Panc1 (cell line): ENCODE measurements at regions not wholly inside any gene's neighbourhood (a gene's known extent, or its start where the extent isn't known, plus 50 kb on each side); places are given as distances from the start of the nearest gene placed in this dataset.

Source experiments
- ATAC-seq: fragments of 200-7000 bp; cut with Tn5 transposase; 2 replicates; pipeline ENCODE4 v1.9.1; 2020; ENCODE audit warnings: mild to moderate bottlenecking, moderate library complexity
- BruUV-seq: library from RNA; stranded (reverse); fragments of 400-500 nt; replicated peaks from 2 replicates; lab custom pipeline; 2021; lab: Mats Ljungman, UMichigan
- CTCF ChIA-PET: fragments of 300-600 bp; sonication (Branson Sonifier 250); formaldehyde crosslinking; loops from one replicate; lab custom pipeline; 2022; ENCODE audit warnings: antibody characterized with exemption; lab: Charles Lee
- POLR2A ChIA-PET: fragments of 300-600 bp; sonication (Branson Sonifier 250); formaldehyde crosslinking; loops from one replicate; lab custom pipeline; 2022; ENCODE audit warnings: antibody characterized with exemption; lab: Charles Lee
- DNase-seq: peaks from one replicate; pipeline ENCODE4 v3.0.0-alpha.2; 2010; ENCODE audit warnings: low read depth, low spot score
- H3K27ac ChIP-seq: 2 replicates; pipeline ENCODE4 v1.5.1; 2011; ENCODE audit warnings: mild to moderate bottlenecking, low read length, inconsistent platforms
- H3K27me3 ChIP-seq: fragments of 200-500 bp; sonication (Bioruptor generic); 2 replicates; pipeline ENCODE4 v1.6.0; 2014; ENCODE audit warnings: low read length, inconsistent platforms; ENCODE audit not compliant: control insufficient read depth, insufficient read depth
- H3K36me3 ChIP-seq: fragments of 200-500 bp; sonication (Bioruptor generic); 2 replicates; pipeline ENCODE4 v1.5.1; 2014; ENCODE audit warnings: inconsistent platforms, mild to moderate bottlenecking, low read length, moderate library complexity; ENCODE audit not compliant: control insufficient read depth, insufficient read depth
- H3K4me1 ChIP-seq: 2 replicates; pipeline ENCODE4 v1.5.1; 2011; ENCODE audit warnings: inconsistent platforms, mild to moderate bottlenecking, low read length, moderate library complexity; ENCODE audit not compliant: control insufficient read depth, insufficient read depth
- H3K4me3 ChIP-seq, 2 experiments: 2 replicates each; pipeline ENCODE4 v1.5.1; 2011 to 2012; ENCODE audit warnings: low read depth in 2 of 2, low read length in 2 of 2, mild to moderate bottlenecking in 2 of 2, inconsistent platforms in 1 of 2, moderate library complexity in 1 of 2
- H3K9me3 ChIP-seq: fragments of 200-500 bp; sonication (Bioruptor generic); 2 replicates; pipeline ENCODE4 v1.5.1; 2014; ENCODE audit warnings: low read depth, mild to moderate bottlenecking, inconsistent platforms, low read length, moderate library complexity; ENCODE audit not compliant: control insufficient read depth, insufficient read depth
- POLR2AphosphoS5 ChIP-seq: IDR thresholded peaks from 2 replicates; pipeline ENCODE4 v1.6.1; 2012; ENCODE audit warnings: mild to moderate bottlenecking, low read depth, low read length, moderate library complexity
- SIN3A ChIP-seq: IDR thresholded peaks from 2 replicates; pipeline ENCODE4 v1.6.1; 2012; ENCODE audit warnings: low read depth, mild to moderate bottlenecking, low read length, moderate library complexity, borderline replicate concordance; ENCODE audit not compliant: insufficient read depth
- TCF7L2 ChIP-seq: IDR thresholded peaks from 2 replicates; pipeline ENCODE4 v1.6.1; 2011; ENCODE audit warnings: mild to moderate bottlenecking, low read depth, low read length, inconsistent platforms
- in situ Hi-C: cut with HindIII; loops from 2 replicates; pipeline ENCODE4 v1.10.0; 2016; ENCODE audit warnings: low sequenced_read_pairs, low pct_unique_long_range_greater_than_20kb
- intact Hi-C: fragments of 100-400 bp; cut with micrococcal nuclease; formaldehyde crosslinking; loops from one replicate; pipeline ENCODE4 v1.10.0; 2022; ENCODE audit not compliant: unreplicated experiment
- TF ChIP-seq, protein P1 (sequence below), 2 experiments: IDR thresholded peaks; 2 replicates each; pipeline ENCODE4 v1.6.1; 2011 to 2012; ENCODE audit warnings: low read depth in 2 of 2, control low read depth in 1 of 2, low read length in 1 of 2, mild to moderate bottlenecking in 1 of 2, moderate library complexity in 1 of 2; ENCODE audit not compliant: insufficient read depth in 1 of 2
- TF ChIP-seq, protein P2 (sequence below): fragments of 450-650 bp; IDR thresholded peaks from 2 replicates; pipeline ENCODE4 v1.5.1; 2017; ENCODE audit warnings: mild to moderate bottlenecking

- Histone ChIP-seq H3K36me3 (no peaks in the 10 kb centered on the region), H3K27ac (no peak overlapping the region), H3K27me3 (no peaks in the 10 kb centered on the region), H3K4me3 (no peak overlapping the region), H3K9me3 (no peaks in the 10 kb centered on the region), H3K4me1 (no peaks in the 10 kb centered on the region)
- POLR2A ChIA-PET: no interaction called here
- no peak for DNase-seq
- no TSS peak for BruUV-seq
- in situ Hi-C loops: no loop called here
- ATAC-seq: no peak
- CTCF ChIA-PET: no interaction called here
- intact Hi-C loops: no loop called here
- TF ChIP-seq, protein P1, sequence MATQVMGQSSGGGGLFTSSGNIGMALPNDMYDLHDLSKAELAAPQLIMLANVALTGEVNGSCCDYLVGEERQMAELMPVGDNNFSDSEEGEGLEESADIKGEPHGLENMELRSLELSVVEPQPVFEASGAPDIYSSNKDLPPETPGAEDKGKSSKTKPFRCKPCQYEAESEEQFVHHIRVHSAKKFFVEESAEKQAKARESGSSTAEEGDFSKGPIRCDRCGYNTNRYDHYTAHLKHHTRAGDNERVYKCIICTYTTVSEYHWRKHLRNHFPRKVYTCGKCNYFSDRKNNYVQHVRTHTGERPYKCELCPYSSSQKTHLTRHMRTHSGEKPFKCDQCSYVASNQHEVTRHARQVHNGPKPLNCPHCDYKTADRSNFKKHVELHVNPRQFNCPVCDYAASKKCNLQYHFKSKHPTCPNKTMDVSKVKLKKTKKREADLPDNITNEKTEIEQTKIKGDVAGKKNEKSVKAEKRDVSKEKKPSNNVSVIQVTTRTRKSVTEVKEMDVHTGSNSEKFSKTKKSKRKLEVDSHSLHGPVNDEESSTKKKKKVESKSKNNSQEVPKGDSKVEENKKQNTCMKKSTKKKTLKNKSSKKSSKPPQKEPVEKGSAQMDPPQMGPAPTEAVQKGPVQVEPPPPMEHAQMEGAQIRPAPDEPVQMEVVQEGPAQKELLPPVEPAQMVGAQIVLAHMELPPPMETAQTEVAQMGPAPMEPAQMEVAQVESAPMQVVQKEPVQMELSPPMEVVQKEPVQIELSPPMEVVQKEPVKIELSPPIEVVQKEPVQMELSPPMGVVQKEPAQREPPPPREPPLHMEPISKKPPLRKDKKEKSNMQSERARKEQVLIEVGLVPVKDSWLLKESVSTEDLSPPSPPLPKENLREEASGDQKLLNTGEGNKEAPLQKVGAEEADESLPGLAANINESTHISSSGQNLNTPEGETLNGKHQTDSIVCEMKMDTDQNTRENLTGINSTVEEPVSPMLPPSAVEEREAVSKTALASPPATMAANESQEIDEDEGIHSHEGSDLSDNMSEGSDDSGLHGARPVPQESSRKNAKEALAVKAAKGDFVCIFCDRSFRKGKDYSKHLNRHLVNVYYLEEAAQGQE (IDR thresholded peaks at IDR 0.05; ENCODE audit: insufficient read depth in 1 of 2, low read depth in 2 of 2, low read length in 1 of 2): no peak
- TF ChIP-seq, protein P2, sequence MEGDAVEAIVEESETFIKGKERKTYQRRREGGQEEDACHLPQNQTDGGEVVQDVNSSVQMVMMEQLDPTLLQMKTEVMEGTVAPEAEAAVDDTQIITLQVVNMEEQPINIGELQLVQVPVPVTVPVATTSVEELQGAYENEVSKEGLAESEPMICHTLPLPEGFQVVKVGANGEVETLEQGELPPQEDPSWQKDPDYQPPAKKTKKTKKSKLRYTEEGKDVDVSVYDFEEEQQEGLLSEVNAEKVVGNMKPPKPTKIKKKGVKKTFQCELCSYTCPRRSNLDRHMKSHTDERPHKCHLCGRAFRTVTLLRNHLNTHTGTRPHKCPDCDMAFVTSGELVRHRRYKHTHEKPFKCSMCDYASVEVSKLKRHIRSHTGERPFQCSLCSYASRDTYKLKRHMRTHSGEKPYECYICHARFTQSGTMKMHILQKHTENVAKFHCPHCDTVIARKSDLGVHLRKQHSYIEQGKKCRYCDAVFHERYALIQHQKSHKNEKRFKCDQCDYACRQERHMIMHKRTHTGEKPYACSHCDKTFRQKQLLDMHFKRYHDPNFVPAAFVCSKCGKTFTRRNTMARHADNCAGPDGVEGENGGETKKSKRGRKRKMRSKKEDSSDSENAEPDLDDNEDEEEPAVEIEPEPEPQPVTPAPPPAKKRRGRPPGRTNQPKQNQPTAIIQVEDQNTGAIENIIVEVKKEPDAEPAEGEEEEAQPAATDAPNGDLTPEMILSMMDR: no peak
- TF ChIP-seq POLR2AphosphoS5 (no peak), SIN3A (no peak), TCF7L2 (no peak)
Measured at GRCh38 chr22:22820626-22821025, 67.0 kb upstream of the IGLL5 start.

GRCh38 chr22:22821340-22821739 is 66.3 kb upstream of the IGLL5 start:
- Histone ChIP-seq H3K4me3 (no peak overlapping the region), H3K4me1 (no peaks in the 10 kb centered on the region), H3K27me3 (no peaks in the 10 kb centered on the region), H3K9me3 (no peaks in the 10 kb centered on the region), H3K36me3 (no peaks in the 10 kb centered on the region), H3K27ac (no peak overlapping the region)
- intact Hi-C loops (no loop called here), in situ Hi-C loops (no loop called here)
- TF ChIP-seq SIN3A: no peak
- TF ChIP-seq, protein P1 (IDR thresholded peaks at IDR 0.05; ENCODE audit: insufficient read depth in 1 of 2, low read depth in 2 of 2, low read length in 1 of 2): no peak
- no TSS peak for BruUV-seq
- ChIA-PET CTCF (no interaction called here), POLR2A (no interaction called here)
- no peak for ATAC-seq
- no peak for DNase-seq
